Panc1 (cell line): ENCODE measurements at regions not wholly inside any gene's neighbourhood (a gene's known extent, or its start where the extent isn't known, plus 50 kb on each side); places are given as distances from the start of the nearest gene placed in this dataset.

Source experiments
- REST ChIP-seq, 2 experiments: IDR thresholded peaks; 2 replicates each; pipeline ENCODE4 v1.6.1; 2011 to 2012; ENCODE audit warnings: low read depth in 2 of 2, control low read depth in 1 of 2, low read length in 1 of 2, mild to moderate bottlenecking in 1 of 2, moderate library complexity in 1 of 2; ENCODE audit not compliant: insufficient read depth in 1 of 2
- TF ChIP-seq, protein P1 (sequence below): fragments of 450-650 bp; IDR thresholded peaks from 2 replicates; pipeline ENCODE4 v1.5.1; 2017; ENCODE audit warnings: mild to moderate bottlenecking

GRCh38 chr6:147742440-147742839 lies 233.9 kb downstream of the SAMD5 start:
- TF ChIP-seq, protein P1, sequence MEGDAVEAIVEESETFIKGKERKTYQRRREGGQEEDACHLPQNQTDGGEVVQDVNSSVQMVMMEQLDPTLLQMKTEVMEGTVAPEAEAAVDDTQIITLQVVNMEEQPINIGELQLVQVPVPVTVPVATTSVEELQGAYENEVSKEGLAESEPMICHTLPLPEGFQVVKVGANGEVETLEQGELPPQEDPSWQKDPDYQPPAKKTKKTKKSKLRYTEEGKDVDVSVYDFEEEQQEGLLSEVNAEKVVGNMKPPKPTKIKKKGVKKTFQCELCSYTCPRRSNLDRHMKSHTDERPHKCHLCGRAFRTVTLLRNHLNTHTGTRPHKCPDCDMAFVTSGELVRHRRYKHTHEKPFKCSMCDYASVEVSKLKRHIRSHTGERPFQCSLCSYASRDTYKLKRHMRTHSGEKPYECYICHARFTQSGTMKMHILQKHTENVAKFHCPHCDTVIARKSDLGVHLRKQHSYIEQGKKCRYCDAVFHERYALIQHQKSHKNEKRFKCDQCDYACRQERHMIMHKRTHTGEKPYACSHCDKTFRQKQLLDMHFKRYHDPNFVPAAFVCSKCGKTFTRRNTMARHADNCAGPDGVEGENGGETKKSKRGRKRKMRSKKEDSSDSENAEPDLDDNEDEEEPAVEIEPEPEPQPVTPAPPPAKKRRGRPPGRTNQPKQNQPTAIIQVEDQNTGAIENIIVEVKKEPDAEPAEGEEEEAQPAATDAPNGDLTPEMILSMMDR = peak; percentile 9; the same call in 1 of the 2 replicates
- TF ChIP-seq REST (IDR thresholded peaks at IDR 0.05; ENCODE audit: insufficient read depth in 1 of 2, low read depth in 2 of 2, low read length in 1 of 2) = no peak
